GM19463 (cell line): ENCODE measurements at regions not wholly inside any gene's neighbourhood (a gene's known extent, or its start where the extent isn't known, plus 50 kb on each side); places are given as distances from the start of the nearest gene placed in this dataset.
"Not testable (repeated sequence)": the region's sequence is repeated elsewhere in the genome, so short reads cannot be mapped to it uniquely, and the experiment has no call there.

ENCODE experiments used
- ATAC-seq: cut with Tn5 transposase; IDR thresholded peaks from one replicate; pipeline ENCODE4 v1.9.1; 2021; ENCODE audit warnings: mild to moderate bottlenecking, moderate library complexity; ENCODE audit not compliant: unreplicated experiment

DNA sequence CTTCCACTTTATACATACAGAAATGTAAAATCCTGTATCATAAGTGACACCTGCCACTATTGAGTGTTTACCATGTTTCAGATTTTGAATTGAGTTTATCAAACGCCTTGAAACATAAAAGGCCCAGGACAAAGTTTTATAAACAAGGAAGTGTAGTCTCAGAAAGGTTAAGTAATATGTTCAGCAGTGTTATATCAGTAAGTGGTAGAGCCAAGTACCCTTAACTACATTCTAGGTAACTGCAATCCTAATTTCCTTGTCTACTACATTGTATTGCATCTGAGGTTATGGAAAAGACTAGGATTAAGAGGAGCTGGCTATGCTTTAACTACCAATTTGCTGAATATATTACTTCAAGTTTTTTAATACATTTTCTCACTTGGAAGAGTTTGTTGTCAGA lies 641.6 kb downstream of the LRRC70 start:
- no peak for ATAC-seq

GRCh38 chr5:63217422-63217821 lies 638.8 kb downstream of the LRRC70 start:
- ATAC-seq = no peak

GRCh38 chr5:63213256-63213655 lies 634.6 kb downstream of the LRRC70 start:
- ATAC-seq = no peak

GRCh38 chr5:63211448-63212132 lies 633.0 kb downstream of the LRRC70 start:
- ATAC-seq = no peak

DNA sequence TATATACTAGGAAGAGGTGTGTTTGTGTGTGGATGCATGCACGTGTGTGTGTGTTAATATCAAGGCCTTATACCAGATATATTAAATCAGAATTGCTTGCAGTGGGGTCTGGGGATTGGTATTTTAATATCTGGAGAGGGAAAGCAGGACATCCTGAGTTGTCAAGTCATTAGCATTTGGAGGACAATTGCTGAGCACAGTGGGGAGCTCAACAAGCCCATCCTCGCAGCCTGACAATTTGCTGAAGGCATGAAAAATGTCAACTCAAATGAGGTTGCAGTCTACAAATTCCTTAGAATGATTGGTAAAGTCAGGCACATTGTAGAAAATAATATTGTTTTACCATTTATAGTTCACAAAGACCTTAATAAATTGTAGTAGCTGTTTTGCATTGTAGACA lies 627.4 kb downstream of the LRRC70 start:
- ATAC-seq = no peak

DNA sequence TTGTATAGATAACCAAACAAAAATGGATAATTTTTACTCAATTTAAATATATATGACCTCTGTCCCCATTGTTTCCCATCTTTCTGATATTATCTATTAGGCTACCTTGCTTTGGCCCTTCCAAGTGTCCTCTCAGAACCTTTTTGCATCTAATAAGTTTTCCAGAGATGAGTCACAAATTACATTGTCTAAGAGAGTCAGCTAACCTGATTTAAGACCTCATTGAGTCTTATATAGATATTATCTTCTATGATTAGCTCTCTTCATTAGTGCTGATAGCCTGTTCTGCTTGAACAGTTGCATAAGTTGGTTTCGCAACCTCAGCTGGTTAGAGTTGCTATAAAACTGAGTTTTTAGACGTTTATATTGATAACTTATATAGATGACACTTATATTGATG lies 623.1 kb downstream of the LRRC70 start:
- ATAC-seq = no peak

DNA sequence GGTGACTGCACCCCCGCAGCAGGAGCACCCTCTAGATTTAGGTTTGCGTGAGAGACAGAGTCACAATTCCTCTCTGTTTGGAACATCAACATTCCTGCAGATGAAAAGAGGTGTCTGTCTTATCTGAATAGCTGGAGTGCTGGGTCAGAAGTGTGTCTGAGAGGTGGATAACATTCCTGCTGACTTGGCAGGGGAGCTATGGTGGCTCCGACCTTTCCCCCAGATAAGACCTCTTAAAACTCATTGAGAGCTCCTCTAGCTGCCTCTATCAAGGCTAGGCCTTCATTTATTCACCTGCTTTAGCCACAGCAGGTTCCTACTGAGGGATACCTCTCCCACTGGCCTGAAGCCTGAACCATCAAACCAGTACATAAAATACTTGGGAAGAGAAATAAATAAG lies 615.5 kb downstream of the LRRC70 start:
- no peak for ATAC-seq

DNA sequence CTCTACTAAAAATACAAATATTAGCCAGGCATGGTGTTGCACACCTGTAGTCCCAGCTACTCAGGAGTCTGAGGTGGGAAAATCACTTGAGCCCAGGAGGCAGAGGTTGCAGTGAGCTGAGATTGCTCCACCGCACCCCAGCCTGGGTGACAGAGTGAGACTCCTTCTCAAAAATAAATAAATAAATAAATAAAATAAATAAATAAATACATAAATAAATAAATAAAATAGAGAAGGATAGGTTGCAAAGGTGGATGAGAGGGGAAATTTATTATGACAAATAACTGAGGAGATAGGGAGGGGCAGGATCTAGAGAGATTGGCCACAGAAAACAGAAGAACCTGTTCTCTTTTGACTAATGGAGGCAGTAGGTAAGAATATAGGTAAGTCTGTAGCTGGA lies 601.6 kb downstream of the LRRC70 start:
- not testable (repeated sequence) for ATAC-seq

- no peak for ATAC-seq
Observed at GRCh38 chr5:63175850-63176249, 597.2 kb downstream of the LRRC70 start.

DNA sequence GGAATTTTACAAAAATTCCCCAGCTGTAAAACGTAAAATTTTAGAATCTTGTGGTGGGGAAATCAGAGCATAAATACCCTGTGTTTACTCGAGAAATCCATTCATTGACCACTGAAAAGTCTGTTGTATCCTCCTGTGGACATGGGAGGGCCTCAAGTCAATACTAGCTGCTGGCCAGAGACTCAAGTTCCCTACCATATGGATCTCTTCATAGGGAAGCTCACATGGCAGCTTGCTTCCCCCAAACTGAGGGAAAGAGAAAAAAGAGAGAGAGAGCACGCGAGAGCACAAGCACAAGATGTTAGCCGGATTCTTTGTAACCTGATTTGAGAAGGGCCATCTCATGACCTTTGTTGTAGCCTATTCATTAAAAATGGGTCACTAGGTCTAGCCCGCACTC lies 591.9 kb downstream of the LRRC70 start:
- no peak for ATAC-seq

DNA sequence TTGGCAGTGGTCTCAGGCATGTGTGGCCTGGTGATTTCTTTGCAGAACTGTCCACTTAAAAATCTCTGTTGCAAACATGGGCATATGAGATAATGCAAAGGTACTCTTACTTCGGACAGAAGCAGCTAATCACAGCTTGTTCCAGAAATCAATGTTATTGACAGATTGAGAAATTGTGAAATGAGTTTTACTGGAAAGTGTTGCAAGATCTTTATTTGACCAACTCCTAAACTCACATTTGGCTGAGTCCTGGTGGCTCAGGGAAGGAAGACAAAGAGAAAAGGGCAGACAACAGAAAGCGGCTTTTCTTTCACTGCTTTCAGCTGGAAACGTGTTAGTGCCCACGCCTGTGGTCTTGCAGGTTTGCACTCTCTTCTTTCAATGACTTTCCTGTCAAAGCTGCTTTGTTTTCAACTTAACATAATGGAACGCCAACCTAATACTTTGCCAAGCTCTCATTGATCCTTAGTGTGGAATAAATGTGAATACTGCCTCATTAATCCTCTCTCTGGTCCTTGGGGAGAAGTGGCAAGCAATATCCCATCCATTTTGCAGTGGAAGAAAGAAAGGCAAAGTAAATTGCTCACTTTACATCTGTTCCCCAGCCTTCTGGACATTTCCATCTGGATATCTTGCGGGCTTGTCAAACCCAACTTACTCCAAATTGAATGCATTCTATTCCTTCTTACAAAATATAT lies 586.4 kb downstream of the LRRC70 start:
- ATAC-seq = no peak

- ATAC-seq = no peak
Observed at GRCh38 chr5:63164339-63164738, 585.7 kb downstream of the LRRC70 start.

GRCh38 chr5:63155310-63155631 lies 576.7 kb downstream of the LRRC70 start:
- ATAC-seq = no peak

GRCh38 chr5:63154476-63155309 lies 576.1 kb downstream of the LRRC70 start:
- ATAC-seq = no peak

GRCh38 chr5:63152871-63153270 lies 574.3 kb downstream of the LRRC70 start:
- no peak for ATAC-seq

DNA sequence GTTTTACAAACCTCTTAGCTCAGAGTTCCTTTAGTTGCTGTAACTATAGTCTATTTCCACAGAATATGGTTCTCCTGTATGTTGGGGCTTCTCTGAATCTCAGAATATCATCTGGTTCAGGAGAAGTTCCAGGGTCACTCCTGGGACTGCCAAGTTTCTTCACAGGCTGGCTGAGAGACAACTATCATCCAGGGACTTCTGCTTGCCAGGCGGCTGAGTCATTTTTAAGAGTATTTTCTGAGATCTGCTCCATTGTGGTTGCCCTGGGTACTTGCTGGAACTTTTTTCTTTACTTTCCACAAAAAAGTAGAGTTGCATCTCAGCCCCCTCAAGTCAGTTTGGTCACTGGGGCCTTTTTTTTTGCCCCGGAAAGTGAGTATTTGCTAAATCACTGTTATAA lies 566.5 kb downstream of the LRRC70 start:
- no peak for ATAC-seq

DNA sequence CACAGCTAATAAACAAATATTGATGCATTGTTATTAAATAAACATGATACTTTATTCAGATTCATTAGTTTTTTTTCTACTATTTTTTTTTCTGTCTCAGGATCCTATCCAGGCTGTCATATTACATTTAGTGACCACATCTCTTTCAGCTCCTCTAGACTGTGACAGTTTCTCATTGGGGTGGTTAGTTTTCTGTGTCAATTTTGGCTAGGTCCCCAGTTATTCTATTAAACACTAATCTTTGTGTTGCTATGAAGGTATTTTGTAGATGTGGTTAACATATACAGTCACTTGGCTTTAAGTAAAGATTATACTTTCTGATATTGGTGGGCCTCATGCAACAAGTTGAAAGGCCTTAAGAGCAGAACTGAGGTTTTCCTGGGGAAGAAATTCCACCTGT lies 563.0 kb downstream of the LRRC70 start:
- no peak for ATAC-seq

- ATAC-seq = no peak
Observed at GRCh38 chr5:63135291-63135690, 556.7 kb downstream of the LRRC70 start.

GRCh38 chr5:63131626-63132285 lies 553.1 kb downstream of the LRRC70 start:
- ATAC-seq = no peak

DNA sequence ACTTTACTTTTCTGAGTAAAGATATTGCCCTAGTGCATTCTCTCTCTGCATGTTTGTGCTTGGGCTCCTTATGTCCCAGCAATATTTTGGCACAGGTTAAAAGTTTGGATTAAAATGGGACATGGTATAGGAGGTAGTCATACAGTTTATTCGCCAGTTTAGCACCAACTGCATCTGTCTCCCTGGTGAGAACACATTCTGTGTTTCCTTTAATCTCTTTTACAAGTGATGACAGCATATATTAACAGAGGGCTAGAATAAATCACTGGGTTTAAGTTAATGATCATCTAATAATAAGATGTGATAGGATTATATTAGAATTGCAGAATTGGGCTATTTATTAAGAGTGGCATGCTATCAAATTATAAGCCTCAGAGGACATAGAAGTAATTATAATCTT lies 550.1 kb downstream of the LRRC70 start:
- ATAC-seq = no peak

DNA sequence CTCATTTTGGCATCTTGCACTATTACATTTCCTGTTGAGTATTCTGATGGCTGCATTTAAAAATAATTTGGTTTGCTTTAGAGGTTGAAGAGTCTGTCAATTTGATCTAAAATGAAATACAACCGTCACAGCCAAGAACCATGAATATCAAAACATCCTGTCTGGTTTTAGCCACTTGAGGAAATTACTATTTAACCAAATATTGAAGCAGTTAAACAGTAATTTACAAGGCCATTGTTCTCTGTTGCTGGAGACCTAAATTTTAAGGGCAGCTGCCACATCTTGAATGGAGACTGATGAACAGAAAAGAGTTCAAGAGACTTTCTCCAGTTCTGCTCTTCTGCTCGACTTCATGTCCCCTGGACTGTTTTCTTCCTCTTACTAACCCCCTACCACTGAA lies 549.4 kb downstream of the LRRC70 start:
- ATAC-seq = no peak
